Islet of Langerhans (tissue), 1 donor: ENCODE measurements at regions not wholly inside any gene's neighbourhood (a gene's known extent, or its start where the extent isn't known, plus 50 kb on each side); places are given as distances from the start of the nearest gene placed in this dataset.

Experiments
- FAIRE-seq: peaks from one replicate; lab custom pipeline; 2011; peaks lifted over from hg19 to GRCh38; lab: Jason Lieb, UNC

GRCh38 chr15:67892559-67893377 is 52.9 kb upstream of the RNU6-1 start:
- FAIRE-seq: peak; percentile 93

GRCh38 chr15:67895237-67895636 is 55.4 kb upstream of the RNU6-1 start:
- FAIRE-seq: no peak

- FAIRE-seq: no peak
Measured at GRCh38 chr15:67897646-67898339, 57.9 kb upstream of the RNU6-1 start.

GRCh38 chr15:67899596-67900283 is 59.9 kb upstream of the RNU6-1 start:
- peak; percentile 60 for FAIRE-seq

- FAIRE-seq: no peak
Measured at GRCh38 chr15:67900621-67901147, 60.8 kb upstream of the RNU6-1 start.

- no peak for FAIRE-seq
Measured at GRCh38 chr15:67901922-67902321, 62.1 kb upstream of the RNU6-1 start.

GRCh38 chr15:67902579-67903009 is 62.7 kb upstream of the RNU6-1 start:
- no peak for FAIRE-seq

- FAIRE-seq: no peak
Measured at GRCh38 chr15:67903708-67904107, 63.9 kb upstream of the RNU6-1 start.

- no peak for FAIRE-seq
Measured at GRCh38 chr15:67905628-67906027, 65.8 kb upstream of the RNU6-1 start.

- no peak for FAIRE-seq
Measured at GRCh38 chr15:67906382-67906781, 66.5 kb upstream of the RNU6-1 start.

- FAIRE-seq: no peak
Measured at GRCh38 chr15:67907184-67907723, 67.4 kb upstream of the RNU6-1 start.

GRCh38 chr15:67908756-67909155 is 68.9 kb upstream of the RNU6-1 start:
- FAIRE-seq: no peak

GRCh38 chr15:67911727-67912126 is 71.9 kb upstream of the RNU6-1 start:
- FAIRE-seq: no peak

GRCh38 chr15:67914028-67914427 is 74.2 kb upstream of the RNU6-1 start:
- FAIRE-seq: no peak

GRCh38 chr15:67914537-67915460 is 75.0 kb upstream of the RNU6-1 start:
- peak; percentile 17 for FAIRE-seq

- FAIRE-seq: peak; percentile 90
Measured at GRCh38 chr15:67915461-67916374, 75.9 kb upstream of the RNU6-1 start.

- FAIRE-seq: no peak
Measured at GRCh38 chr15:67916565-67916964, 76.7 kb upstream of the RNU6-1 start.

- FAIRE-seq: no peak
Measured at GRCh38 chr15:67917037-67917436, 77.2 kb upstream of the RNU6-1 start.

- FAIRE-seq: peak; percentile 17
Measured at GRCh38 chr15:67917636-67918035, 77.8 kb upstream of the RNU6-1 start.

- no peak for FAIRE-seq
Measured at GRCh38 chr15:67918205-67918861, 78.5 kb upstream of the RNU6-1 start.
